ENCODE measurements at regions not wholly inside any gene's neighbourhood (a gene's known extent, or its start where the extent isn't known, plus 50 kb on each side); places are given as distances from the start of the nearest gene placed in this dataset.

- H3K56ac ChIP-seq (ENCODE audit: insufficient read length, low read depth, low read length) = no peak overlapping the region
- no peak overlapping the region for H2BK5ac ChIP-seq (ENCODE audit: insufficient read length, low read length)
- H3K4me1 Mint-ChIP-seq = no peaks in the 10 kb centered on the region
These were observed 860.8 kb upstream of the MAP3K7 start for GRCh38 chr6:91447530-91448254.

More at GRCh38 chr6:91447530-91448254, 860.8 kb upstream of the MAP3K7 start:
- H3K9me3 Mint-ChIP-seq = no peaks in the 10 kb centered on the region
- no CpG with 5 or more reads among the region's 3 CpGs for WGBS (ENCODE audit: extremely low coverage, insufficient read length, low lambda C conversion rate)
- H4K8ac ChIP-seq (replicated peaks; ENCODE audit: insufficient read length, low read depth, low read length) = no peak overlapping the region
- no peak overlapping the region for H2BK12ac ChIP-seq (ENCODE audit: insufficient read length, low read depth, low read length)
- H3K79me1 ChIP-seq (ENCODE audit: insufficient read depth, low read depth, low read length, poor library complexity, severe bottlenecking) = no peaks in the 10 kb centered on the region
- no peak overlapping the region for H3K4me2 ChIP-seq (ENCODE audit: insufficient read depth, insufficient read length, low read length)
- no peak overlapping the region for H3K14ac ChIP-seq (ENCODE audit: insufficient read depth, low read length)
- no peaks in the 10 kb centered on the region for H3K27me3 Mint-ChIP-seq (ENCODE audit: low read depth)
- TF ChIP-seq CTCF (conservative IDR thresholded peaks at IDR 0.05) = no peak
- H3K4ac ChIP-seq (ENCODE audit: low read depth, low read length) = no peak overlapping the region
- H3T11ph ChIP-seq (ENCODE audit: low read length) = no peak overlapping the region
- no peak overlapping the region for H2AFZ ChIP-seq (ENCODE audit: low read length)
- no peaks in the 10 kb centered on the region for H3K79me2 ChIP-seq (ENCODE audit: insufficient read depth, low read length)
- H3K18ac ChIP-seq (ENCODE audit: insufficient read length, low read depth, low read length) = no peak overlapping the region
- H2BK120ac ChIP-seq (ENCODE audit: low read depth, low read length, poor library complexity, severe bottlenecking) = no peak overlapping the region
- no peak for DNase-seq
- no peaks in the 10 kb centered on the region for H3K23me2 ChIP-seq (ENCODE audit: insufficient read length, low read depth, low read length, poor library complexity, severe bottlenecking)
- H4K5ac ChIP-seq (ENCODE audit: insufficient read length, low read depth, low read length) = no peak overlapping the region
- no peak overlapping the region for H4K91ac ChIP-seq (ENCODE audit: insufficient read length, low read depth, low read length)
- no peak overlapping the region for H2BK20ac ChIP-seq (ENCODE audit: low read depth, low read length, poor library complexity, severe bottlenecking)
- H3K27ac ChIP-seq (ENCODE audit: insufficient read length, low read depth, low read length) = no peak overlapping the region
- H3K9me3 ChIP-seq (ENCODE audit: control insufficient read depth, low read depth, low read length) = no peaks in the 10 kb centered on the region
- H2AK5ac ChIP-seq (ENCODE audit: insufficient read length, low read length) = no peak overlapping the region
- no peak overlapping the region for H3K27ac Mint-ChIP-seq
- no peaks in the 10 kb centered on the region for H3K27me3 ChIP-seq (ENCODE audit: insufficient read depth, low read length)
- no peaks in the 10 kb centered on the region for H3K36me3 Mint-ChIP-seq (ENCODE audit: insufficient read depth in 1 of 3, low read depth in 3 of 3)
- H3K4me3 Mint-ChIP-seq = no peak overlapping the region
- H3K9ac ChIP-seq (ENCODE audit: extremely low read depth, insufficient read length, low read length) = no peak overlapping the region
- no peak overlapping the region for H3K23ac ChIP-seq (ENCODE audit: insufficient read length, low read depth, low read length)
- no peak overlapping the region for H2BK15ac ChIP-seq (ENCODE audit: low read depth, low read length)
- H3K4me1 ChIP-seq (ENCODE audit: insufficient read depth, low read length) = no peaks in the 10 kb centered on the region
- H4K20me1 ChIP-seq (ENCODE audit: control insufficient read depth, insufficient read depth, insufficient read length) = no peaks in the 10 kb centered on the region

Data from H9 (cell line).